C4-2B (cell line): ENCODE measurements at regions not wholly inside any gene's neighbourhood (a gene's known extent, or its start where the extent isn't known, plus 50 kb on each side); places are given as distances from the start of the nearest gene placed in this dataset.

ENCODE experiments used
- H3K27ac ChIP-seq: fragments of 450-650 bp; 2 replicates; pipeline ENCODE4 v1.5.1; 2017
- CTCF ChIP-seq: fragments of 450-650 bp; conservative IDR thresholded peaks from 2 replicates; pipeline ENCODE4 v1.5.1; 2017; ENCODE audit warnings: mild to moderate bottlenecking
- ZFX ChIP-seq: fragments of 450-650 bp; IDR thresholded peaks from 2 replicates; pipeline ENCODE4 v1.6.1; 2017

- no peak overlapping the region for H3K27ac ChIP-seq
- TF ChIP-seq ZFX, result no peak
Observed at GRCh38 chr13:90766386-90766902, 581.0 kb upstream of the MIR17HG start.

GRCh38 chr13:90768116-90768515, 579.4 kb upstream of the MIR17HG start:
- no peak overlapping the region for H3K27ac ChIP-seq
- TF ChIP-seq ZFX (no peak), CTCF (no peak)

DNA sequence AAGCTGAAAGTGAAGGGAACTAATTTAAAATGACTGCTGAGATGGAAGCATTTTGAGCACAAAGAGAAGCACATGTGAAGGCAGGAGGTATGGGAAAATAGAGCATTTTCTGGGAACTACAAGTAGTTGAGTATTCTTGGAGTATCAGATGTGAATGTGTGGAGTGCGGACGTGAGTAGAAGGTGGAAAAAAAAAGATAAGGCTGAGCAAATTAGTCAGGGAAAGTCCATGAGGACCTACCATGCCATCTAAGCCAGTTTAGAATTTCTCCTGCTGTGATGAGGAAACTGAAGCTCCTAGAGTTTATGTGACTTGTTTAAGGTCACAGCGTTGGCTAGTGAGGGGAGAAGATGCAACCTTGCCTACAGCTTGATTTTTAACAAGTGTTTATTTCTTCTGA, 578.1 kb upstream of the MIR17HG start:
- TF ChIP-seq CTCF, result no peak
- no peak for TF ChIP-seq ZFX
- no peak overlapping the region for H3K27ac ChIP-seq

GRCh38 chr13:90770334-90770733, 577.2 kb upstream of the MIR17HG start:
- TF ChIP-seq ZFX, result no peak
- no peak for TF ChIP-seq CTCF
- H3K27ac ChIP-seq, result no peak overlapping the region

DNA sequence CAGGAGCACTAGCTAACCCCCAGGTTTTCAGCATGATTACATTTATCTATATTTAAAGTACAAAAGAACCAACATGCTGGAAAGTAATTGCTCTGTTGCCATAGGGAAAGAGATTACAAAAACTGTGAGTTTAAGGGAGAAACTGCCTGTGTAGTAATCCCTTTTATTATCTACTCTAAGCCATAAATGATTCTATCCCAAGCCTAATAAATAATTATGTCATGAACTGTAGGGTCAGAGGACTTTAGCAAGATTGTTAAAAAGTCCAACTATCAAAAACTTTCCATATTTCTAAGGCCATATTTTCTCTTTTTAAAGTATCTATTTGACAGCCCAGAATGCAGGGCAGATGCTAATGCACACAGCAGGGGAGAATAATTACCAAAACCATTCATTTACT, 573.8 kb upstream of the MIR17HG start:
- TF ChIP-seq ZFX, result no peak
- TF ChIP-seq CTCF, result no peak
- no peak overlapping the region for H3K27ac ChIP-seq

- TF ChIP-seq ZFX (no peak), CTCF (no peak)
- H3K27ac ChIP-seq, result no peak overlapping the region
Observed at GRCh38 chr13:90776051-90776748, 571.3 kb upstream of the MIR17HG start.

- H3K27ac ChIP-seq, result no peak overlapping the region
- TF ChIP-seq CTCF, result no peak
- TF ChIP-seq ZFX, result no peak
Observed at GRCh38 chr13:90783273-90783672, 564.2 kb upstream of the MIR17HG start.

DNA sequence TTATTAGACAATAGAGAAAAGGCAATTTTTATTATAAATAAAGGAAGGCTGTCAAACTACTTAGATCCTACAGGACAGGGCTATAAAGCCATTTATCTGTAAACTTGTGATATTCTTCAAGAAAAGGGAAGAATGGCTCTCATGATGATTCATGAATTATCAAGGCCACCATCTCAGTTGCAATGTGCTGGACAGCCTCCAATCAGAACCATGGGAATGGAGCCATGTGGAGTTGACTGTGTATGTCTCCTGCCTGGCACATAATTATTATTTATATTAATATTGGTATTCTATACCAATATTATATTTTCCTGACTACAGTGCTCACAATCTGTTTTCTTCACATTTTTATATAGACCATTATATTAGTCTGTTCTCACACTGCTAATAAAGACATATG, 560.5 kb upstream of the MIR17HG start:
- H3K27ac ChIP-seq, result no peak overlapping the region
- TF ChIP-seq ZFX (no peak), CTCF (no peak)
